Mammary epithelial cell (primary cell): ENCODE measurements at regions not wholly inside any gene's neighbourhood (a gene's known extent, or its start where the extent isn't known, plus 50 kb on each side); places are given as distances from the start of the nearest gene placed in this dataset.

Experiments used
- CTCF ChIP-seq, 2 donors: IDR thresholded peaks in 1 of 2; conservative IDR thresholded peaks in 1 of 2; 2 replicates each; pipeline ENCODE4 v1.5.1; 2011 to 2012; ENCODE audit warnings: inconsistent platforms in 2 of 2, low read length in 2 of 2, mild to moderate bottlenecking in 2 of 2, control low read depth in 1 of 2, low read depth in 1 of 2; ENCODE audit not compliant: insufficient read depth in 1 of 2; ENCODE audit errors: extremely low read depth in 1 of 2
- EZH2 ChIP-seq: IDR thresholded peaks from 2 replicates; pipeline ENCODE4 v1.6.1; 2012; ENCODE audit warnings: low read length, inconsistent platforms, borderline replicate concordance

- TF ChIP-seq CTCF (conservative IDR thresholded peaks at IDR 0.05 in 1 of 2, IDR thresholded peaks at IDR 0.05 in 1 of 2; ENCODE audit: extremely low read depth in 1 of 2, insufficient read depth in 1 of 2, low read depth in 1 of 2, low read length in 2 of 2) (no peak), EZH2 (no peak)
These were observed 430.2 kb downstream of the UTRN start for GRCh38 chr6:144715344-144715743.
